PC-9 (cell line): ENCODE measurements at regions not wholly inside any gene's neighbourhood (a gene's known extent, or its start where the extent isn't known, plus 50 kb on each side); places are given as distances from the start of the nearest gene placed in this dataset.

ENCODE experiments used
- EZH2 ChIP-seq: fragments of 200-600 bp; sonication (generic); IDR thresholded peaks from 2 replicates; pipeline ENCODE4 v1.8.0; 2017; ENCODE audit warnings: antibody characterized with exemption, low read depth
- TF ChIP-seq, protein P1 (sequence below): fragments of 200-600 bp; sonication (generic); conservative IDR thresholded peaks from 2 replicates; pipeline ENCODE4 v1.6.1; 2017; ENCODE audit warnings: mixed run types, antibody characterized with exemption, mild to moderate bottlenecking, moderate library complexity

DNA sequence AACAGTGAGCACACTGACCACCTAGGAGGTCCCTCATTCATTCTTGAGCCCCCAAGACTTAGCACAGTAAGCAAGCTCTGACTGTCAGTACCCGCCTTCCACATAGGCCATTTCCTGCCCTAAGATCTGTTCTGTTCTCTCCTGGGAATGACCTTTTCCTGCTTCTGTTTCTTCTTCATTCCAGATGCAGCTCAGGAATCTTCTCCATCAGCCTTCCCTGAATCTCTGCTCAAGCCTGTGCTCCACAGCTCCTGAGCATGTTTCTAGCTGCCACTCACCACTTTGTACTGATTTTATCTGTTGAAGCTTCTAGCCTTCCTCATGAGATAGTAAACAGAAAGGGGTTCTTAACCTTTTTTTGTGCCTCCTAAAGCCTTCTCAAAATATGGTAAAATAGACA, 56.6 kb downstream of the ZNF281 start:
- TF ChIP-seq, protein P1, sequence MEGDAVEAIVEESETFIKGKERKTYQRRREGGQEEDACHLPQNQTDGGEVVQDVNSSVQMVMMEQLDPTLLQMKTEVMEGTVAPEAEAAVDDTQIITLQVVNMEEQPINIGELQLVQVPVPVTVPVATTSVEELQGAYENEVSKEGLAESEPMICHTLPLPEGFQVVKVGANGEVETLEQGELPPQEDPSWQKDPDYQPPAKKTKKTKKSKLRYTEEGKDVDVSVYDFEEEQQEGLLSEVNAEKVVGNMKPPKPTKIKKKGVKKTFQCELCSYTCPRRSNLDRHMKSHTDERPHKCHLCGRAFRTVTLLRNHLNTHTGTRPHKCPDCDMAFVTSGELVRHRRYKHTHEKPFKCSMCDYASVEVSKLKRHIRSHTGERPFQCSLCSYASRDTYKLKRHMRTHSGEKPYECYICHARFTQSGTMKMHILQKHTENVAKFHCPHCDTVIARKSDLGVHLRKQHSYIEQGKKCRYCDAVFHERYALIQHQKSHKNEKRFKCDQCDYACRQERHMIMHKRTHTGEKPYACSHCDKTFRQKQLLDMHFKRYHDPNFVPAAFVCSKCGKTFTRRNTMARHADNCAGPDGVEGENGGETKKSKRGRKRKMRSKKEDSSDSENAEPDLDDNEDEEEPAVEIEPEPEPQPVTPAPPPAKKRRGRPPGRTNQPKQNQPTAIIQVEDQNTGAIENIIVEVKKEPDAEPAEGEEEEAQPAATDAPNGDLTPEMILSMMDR = no peak
- no peak for TF ChIP-seq EZH2
